SJCRH30 (cell line): ENCODE measurements at regions not wholly inside any gene's neighbourhood (a gene's known extent, or its start where the extent isn't known, plus 50 kb on each side); places are given as distances from the start of the nearest gene placed in this dataset.
"Not testable (repeated sequence)": the region's sequence is repeated elsewhere in the genome, so short reads cannot be mapped to it uniquely, and the experiment has no call there.

Experiments
- DNase-seq, 2 experiments: peaks; one replicate each; pipeline ENCODE4 v3.0.0-alpha.2; 2015 to 2020
- H3K27ac ChIP-seq: fragments of 250-450 bp; sonication (Bioruptor Pico); 2 replicates; pipeline ENCODE4 v1.5.1; 2020; ENCODE audit warnings: mild to moderate bottlenecking, moderate library complexity
- H3K27me3 ChIP-seq: fragments of 250-450 bp; sonication (Bioruptor Pico); 2 replicates; pipeline ENCODE4 v1.5.1; 2020; ENCODE audit warnings: mild to moderate bottlenecking, moderate library complexity
- H3K36me3 ChIP-seq: fragments of 250-450 bp; sonication (Bioruptor Pico); 2 replicates; pipeline ENCODE4 v1.5.1; 2020; ENCODE audit warnings: mild to moderate bottlenecking, moderate library complexity
- H3K4me1 ChIP-seq: fragments of 250-450 bp; sonication (Bioruptor Pico); 2 replicates; pipeline ENCODE4 v1.5.1; 2020; ENCODE audit warnings: mild to moderate bottlenecking, moderate library complexity
- H3K4me3 ChIP-seq: fragments of 250-450 bp; sonication (Bioruptor Pico); 2 replicates; pipeline ENCODE4 v1.5.1; 2020; ENCODE audit warnings: mild to moderate bottlenecking, moderate library complexity
- H3K9me3 ChIP-seq: fragments of 250-450 bp; sonication (Bioruptor Pico); replicated peaks from 2 replicates; pipeline ENCODE4 v1.5.1; 2020; ENCODE audit warnings: mild to moderate bottlenecking, moderate library complexity

DNA sequence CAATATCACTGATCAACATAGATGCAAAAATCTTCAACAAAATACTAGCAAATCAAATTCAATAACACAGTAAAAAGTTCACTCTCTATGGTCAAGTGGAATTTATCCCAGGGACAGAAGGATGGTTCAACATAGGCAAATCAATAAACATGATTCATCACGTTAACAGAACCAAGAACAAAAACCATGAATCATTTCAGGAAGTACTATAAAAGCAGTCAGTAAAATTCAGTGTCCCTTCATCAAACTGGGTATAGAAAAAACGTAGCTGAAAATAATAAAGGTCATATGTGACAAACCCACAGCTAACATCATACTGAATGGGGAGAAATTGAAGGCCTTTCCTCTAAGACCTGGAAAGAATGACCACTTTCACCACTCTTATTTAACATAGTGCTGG lies 172.1 kb downstream of the POLR2M start:
- no peak overlapping the region for H3K27ac ChIP-seq
- H3K4me1 ChIP-seq = peaks cover 12% of the 10 kb centered on the region
- DNase-seq = no peak

DNA sequence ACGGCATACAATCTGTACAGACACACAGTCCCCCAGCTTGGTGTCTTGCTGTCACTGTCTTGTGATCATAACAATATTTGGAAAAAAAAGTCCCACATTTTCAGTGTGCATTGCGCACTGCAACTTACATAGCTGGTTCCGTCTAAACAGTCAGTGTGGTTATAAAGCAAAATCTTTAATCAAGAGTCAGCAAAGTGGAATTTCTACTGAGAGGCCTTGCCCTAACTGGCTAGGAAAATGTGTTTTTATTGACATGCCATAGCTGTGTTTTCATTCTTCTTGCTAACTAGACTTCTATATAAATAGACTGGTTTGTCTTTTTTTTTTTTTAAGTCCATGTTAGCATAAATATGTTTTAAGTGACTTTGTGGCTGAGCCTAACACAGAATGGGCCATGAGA lies 174.8 kb downstream of the POLR2M start:
- no peak overlapping the region for H3K4me3 ChIP-seq
- H3K27ac ChIP-seq = no peak overlapping the region
- no peak for DNase-seq
- no peaks in the 10 kb centered on the region; the same call in 1 of the 2 replicates for H3K9me3 ChIP-seq
- H3K4me1 ChIP-seq = no peaks in the 10 kb centered on the region
- H3K36me3 ChIP-seq = no peaks in the 10 kb centered on the region
- no peaks in the 10 kb centered on the region for H3K27me3 ChIP-seq

More for the DNA sequence above, 172.1 kb downstream of the POLR2M start:
- Histone ChIP-seq H3K36me3 (no peaks in the 10 kb centered on the region), H3K4me3 (no peak overlapping the region), H3K9me3 (0 out of 2 replicates have a peak, but pooled peaks cover 4% of the 10 kb centered on the region), H3K27me3 (no peaks in the 10 kb centered on the region)

DNA sequence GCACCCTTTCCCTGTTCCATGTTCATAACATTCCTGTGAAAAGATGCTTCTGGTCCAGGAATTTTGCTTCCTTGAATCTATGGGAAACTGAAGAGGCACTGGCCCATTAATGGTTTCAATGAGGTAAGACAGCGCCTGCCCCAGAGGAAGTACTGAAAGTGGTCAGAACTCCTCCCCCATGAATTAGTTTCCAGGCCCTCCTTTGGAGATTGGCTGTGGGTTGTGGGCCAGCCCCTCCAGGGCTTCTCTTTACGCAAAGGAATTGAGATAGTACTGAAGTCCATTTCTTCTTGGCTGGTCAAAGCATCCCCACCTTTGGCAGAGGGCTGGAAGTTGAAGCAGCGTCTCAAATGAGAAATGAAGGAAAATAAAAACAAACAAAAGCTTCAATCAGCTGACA lies 175.5 kb downstream of the POLR2M start:
- Histone ChIP-seq H3K27me3 (no peaks in the 10 kb centered on the region), H3K4me3 (no peak overlapping the region), H3K27ac (no peak overlapping the region), H3K4me1 (no peaks in the 10 kb centered on the region), H3K36me3 (no peaks in the 10 kb centered on the region), H3K9me3 (no peaks in the 10 kb centered on the region; the same call in 1 of the 2 replicates)
- DNase-seq = no peak

DNA sequence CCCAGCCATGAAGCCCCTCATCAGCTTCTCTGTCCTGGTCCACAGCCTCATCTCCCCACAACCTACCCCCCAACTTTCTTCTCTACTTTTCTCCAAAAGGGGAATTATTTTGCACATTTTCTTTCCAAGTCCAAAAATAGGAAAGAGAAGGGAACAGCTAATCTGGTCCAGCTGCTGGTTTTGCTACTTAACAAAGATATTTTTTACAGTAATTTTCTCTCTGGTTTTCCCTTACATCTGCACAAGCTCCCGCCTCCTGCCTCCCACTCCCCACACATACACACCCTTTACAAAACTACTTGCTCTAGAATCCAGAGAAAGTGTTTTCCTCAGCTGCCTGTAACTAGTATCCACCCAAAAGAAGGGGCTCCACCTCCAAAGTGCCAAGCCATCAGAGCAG lies 177.2 kb downstream of the POLR2M start:
- H3K9me3 ChIP-seq = no peaks in the 10 kb centered on the region; the same call in 1 of the 2 replicates
- DNase-seq = no peak

DNA sequence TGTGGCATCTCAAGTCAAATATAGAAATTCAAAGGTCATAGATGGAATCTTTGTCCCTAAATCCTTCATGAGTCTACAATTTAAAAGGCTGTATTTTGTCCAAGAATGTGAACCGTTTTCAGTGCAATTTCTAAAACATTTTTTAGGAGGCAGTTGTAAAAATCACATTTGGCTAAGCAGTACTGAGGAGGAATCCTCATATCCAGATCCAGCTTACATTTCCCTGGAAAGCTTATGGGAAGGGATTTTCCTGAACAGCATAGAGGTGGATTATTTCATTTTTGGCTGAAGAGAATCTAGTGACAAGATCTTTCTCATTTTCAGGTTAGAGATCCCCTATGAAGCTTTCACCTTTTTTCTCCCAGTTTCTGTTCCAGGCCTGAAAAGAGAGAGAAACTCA lies 178.4 kb downstream of the POLR2M start:
- Histone ChIP-seq H3K4me1 (no peaks in the 10 kb centered on the region), H3K27ac (no peak overlapping the region), H3K4me3 (no peak overlapping the region), H3K27me3 (no peaks in the 10 kb centered on the region), H3K9me3 (no peaks in the 10 kb centered on the region; the same call in 1 of the 2 replicates), H3K36me3 (no peaks in the 10 kb centered on the region)
- no peak for DNase-seq

More for the DNA sequence above, 177.2 kb downstream of the POLR2M start:
- Histone ChIP-seq H3K4me3 (no peak overlapping the region), H3K27me3 (no peaks in the 10 kb centered on the region), H3K4me1 (no peaks in the 10 kb centered on the region), H3K27ac (no peak overlapping the region), H3K36me3 (no peaks in the 10 kb centered on the region)

DNA sequence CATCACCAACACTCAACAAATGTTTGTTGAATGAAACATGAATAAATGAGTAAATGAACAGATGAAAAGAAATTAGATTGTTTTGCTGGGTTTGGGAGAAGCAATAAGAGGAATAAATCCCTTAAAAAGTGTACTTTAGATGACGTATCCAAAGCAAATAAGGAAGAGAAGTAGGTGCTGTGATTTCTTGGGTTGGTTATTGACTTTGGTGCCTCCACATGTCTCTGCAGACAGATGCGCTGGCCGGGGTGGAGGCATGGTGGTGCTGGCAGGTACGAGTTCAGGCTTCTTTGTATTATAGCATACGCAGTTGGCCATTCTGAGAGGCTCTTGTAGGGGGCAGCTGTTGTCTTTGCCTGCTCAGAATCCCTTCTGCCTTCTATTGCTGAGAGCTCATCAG lies 178.9 kb downstream of the POLR2M start:
- Histone ChIP-seq H3K4me1 (no peaks in the 10 kb centered on the region), H3K27me3 (no peaks in the 10 kb centered on the region), H3K27ac (no peak overlapping the region), H3K4me3 (no peak overlapping the region), H3K9me3 (no peaks in the 10 kb centered on the region; the same call in 1 of the 2 replicates), H3K36me3 (no peaks in the 10 kb centered on the region)
- no peak for DNase-seq

DNA sequence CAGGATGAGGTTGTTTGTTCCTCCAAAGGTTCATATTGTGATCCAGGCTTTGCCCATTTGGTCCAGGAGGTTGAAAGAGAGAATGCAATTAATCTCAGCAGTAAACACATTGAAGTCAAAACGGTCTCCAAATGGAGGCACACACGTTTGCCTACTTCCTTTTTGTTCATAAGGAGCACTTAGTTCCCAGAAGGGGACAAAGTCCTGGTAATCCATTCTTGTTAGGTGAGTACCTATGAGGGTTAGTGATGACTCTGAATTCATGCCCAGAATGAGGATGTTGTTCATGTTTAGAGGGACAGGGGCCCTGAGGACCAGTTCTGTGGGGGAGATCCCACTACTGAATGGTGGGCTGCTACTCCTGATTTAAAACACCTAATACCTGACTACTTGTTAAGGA lies 177.7 kb downstream of the ALDH1A2 start:
- no peak for DNase-seq
- Histone ChIP-seq H3K4me1 (no peaks in the 10 kb centered on the region), H3K36me3 (no peaks in the 10 kb centered on the region), H3K27ac (no peak overlapping the region), H3K27me3 (no peaks in the 10 kb centered on the region), H3K4me3 (no peak overlapping the region), H3K9me3 (no peaks in the 10 kb centered on the region; the same call in 1 of the 2 replicates)

DNA sequence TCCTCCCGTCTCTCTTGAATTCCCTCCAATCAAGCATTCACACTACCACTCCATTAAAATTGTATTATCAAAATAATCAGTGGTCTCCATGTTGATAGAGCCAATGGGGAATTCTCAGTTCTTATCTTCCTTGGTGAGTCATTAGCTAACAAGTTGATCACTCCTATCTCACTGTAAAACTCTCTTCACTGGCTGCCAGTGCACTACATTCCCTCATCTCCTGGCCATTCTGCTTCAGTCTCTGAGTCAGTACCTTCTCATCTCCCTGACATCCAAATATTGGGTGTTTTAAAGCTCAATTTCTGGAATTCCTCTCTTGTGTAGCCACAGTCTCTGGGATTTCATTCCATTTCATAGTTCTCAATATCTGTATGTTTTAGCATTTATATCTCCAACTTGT lies 175.2 kb downstream of the ALDH1A2 start:
- Histone ChIP-seq H3K4me3 (no peak overlapping the region), H3K36me3 (no peaks in the 10 kb centered on the region), H3K27me3 (no peaks in the 10 kb centered on the region), H3K9me3 (no peaks in the 10 kb centered on the region), H3K27ac (no peak overlapping the region), H3K4me1 (no peaks in the 10 kb centered on the region)
- DNase-seq = no peak

DNA sequence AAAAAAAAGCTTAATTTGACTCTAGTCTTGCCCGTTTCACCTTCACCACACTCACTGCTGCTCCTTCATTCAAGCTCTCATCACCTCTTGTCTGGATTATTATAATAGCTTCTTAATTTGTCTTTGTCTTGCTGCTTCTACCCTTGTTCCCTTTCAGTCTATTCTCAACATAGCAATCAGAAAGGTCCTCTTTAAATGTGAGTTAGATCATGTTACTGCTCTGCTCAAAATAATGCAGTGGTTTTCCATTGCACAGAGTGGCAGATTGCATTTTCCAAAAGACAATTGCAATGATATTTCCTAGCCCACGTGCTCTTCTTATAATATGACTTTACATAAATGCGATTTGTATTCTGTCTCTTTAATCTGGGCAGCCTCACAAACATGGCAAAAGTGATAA lies 174.6 kb downstream of the ALDH1A2 start:
- Histone ChIP-seq H3K4me1 (no peaks in the 10 kb centered on the region), H3K36me3 (no peaks in the 10 kb centered on the region), H3K27ac (no peak overlapping the region), H3K27me3 (no peaks in the 10 kb centered on the region), H3K4me3 (no peak overlapping the region), H3K9me3 (no peaks in the 10 kb centered on the region)
- no peak for DNase-seq

DNA sequence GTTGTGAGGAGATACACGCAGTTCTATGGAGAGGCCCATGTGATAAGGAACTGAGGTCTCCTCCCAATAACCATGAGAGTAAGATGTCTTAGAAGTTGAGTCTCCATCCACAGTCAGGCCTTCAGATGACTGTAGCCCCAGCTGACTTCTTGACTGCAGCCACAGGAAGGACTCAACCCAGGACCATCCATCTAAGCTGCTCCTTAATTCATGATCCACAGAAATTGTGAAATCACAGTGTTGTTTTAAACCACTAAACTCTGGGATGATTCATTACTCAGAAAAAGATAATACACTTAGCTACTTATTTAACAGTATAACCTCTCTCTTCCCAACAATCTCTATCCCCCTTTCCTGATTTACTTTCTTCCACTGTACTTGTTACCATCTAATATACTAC lies 173.3 kb downstream of the ALDH1A2 start:
- DNase-seq = no peak
- Histone ChIP-seq H3K4me1 (no peaks in the 10 kb centered on the region), H3K36me3 (no peaks in the 10 kb centered on the region)

DNA sequence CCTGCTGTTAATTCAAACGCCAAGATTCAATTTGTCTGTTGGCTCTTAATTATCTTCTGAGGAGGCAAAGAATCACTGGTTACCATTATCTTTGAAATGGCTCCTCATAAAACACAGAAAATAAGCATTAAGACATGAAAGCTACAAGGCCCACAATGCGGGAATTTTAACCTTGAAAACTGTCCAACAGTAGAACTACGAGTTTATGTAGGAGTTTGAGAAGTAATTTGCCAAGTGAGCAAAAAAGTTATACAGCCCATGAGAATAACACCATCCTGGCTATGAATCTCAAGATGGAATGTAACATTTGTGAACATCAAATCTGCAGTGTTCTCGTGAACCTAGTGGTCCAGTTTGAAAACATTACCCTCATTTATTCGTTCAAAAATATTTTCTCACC lies 172.5 kb downstream of the ALDH1A2 start:
- no peak for DNase-seq
- H3K4me3 ChIP-seq = no peak overlapping the region
- no peaks in the 10 kb centered on the region for H3K4me1 ChIP-seq

More for the DNA sequence above, 173.3 kb downstream of the ALDH1A2 start:
- H3K4me3 ChIP-seq = no peak overlapping the region
- H3K27me3 ChIP-seq = no peaks in the 10 kb centered on the region
- no peaks in the 10 kb centered on the region for H3K9me3 ChIP-seq
- no peak overlapping the region for H3K27ac ChIP-seq

DNA sequence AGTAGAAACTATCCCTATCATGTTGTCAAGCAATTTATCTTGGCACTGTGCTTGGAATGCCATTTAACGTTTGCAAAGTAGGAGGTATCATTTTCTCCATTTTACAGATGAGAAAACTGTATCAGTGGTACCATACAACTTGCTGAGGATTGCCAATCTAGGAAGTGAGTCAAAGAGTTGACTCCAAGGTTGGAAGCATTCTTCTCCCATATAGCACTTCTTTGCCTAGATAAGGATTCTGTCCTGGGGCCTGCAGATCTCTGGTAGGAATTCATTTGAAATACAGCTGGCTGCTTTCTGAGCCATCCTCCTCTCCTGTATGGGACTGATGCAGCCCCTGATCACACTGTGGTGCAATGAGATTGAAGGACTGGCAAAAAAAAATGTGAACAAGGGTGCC lies 170.2 kb downstream of the ALDH1A2 start:
- no peak for DNase-seq
- no peaks in the 10 kb centered on the region for H3K4me1 ChIP-seq

More for the DNA sequence above, 172.5 kb downstream of the ALDH1A2 start:
- H3K27me3 ChIP-seq = no peaks in the 10 kb centered on the region
- H3K27ac ChIP-seq = no peak overlapping the region
- H3K9me3 ChIP-seq = no peaks in the 10 kb centered on the region
- no peaks in the 10 kb centered on the region for H3K36me3 ChIP-seq

DNA sequence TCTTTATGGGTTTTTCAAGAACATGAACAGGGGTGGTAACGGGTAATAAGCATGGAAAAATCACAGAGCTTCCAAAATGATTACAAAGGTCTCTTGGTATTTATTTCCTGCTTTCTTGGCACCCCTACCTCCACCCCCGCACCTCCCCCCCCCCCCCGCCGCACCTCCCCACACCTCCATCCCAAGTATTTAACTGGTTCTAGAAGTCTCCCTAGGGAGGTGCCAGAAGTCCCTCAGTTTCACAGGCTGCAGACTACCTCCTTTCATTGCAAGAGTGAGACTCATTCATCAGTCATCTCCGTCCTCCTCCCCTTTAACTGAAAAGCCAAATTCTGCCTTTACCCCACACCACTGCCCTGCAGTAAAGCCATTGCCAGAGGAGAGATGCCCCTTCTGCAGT lies 169.4 kb downstream of the ALDH1A2 start:
- Histone ChIP-seq H3K9me3 (0 out of 2 replicates have a peak, but pooled peaks cover 3% of the 10 kb centered on the region), H3K4me3 (no peak overlapping the region), H3K27ac (no peak overlapping the region), H3K4me1 (no peaks in the 10 kb centered on the region), H3K27me3 (no peaks in the 10 kb centered on the region), H3K36me3 (no peaks in the 10 kb centered on the region)
- no peak for DNase-seq

More for the DNA sequence above, 170.2 kb downstream of the ALDH1A2 start:
- H3K27me3 ChIP-seq = no peaks in the 10 kb centered on the region
- no peaks in the 10 kb centered on the region for H3K36me3 ChIP-seq
- 0 out of 2 replicates have a peak, but pooled peaks cover 3% of the 10 kb centered on the region for H3K9me3 ChIP-seq
- H3K27ac ChIP-seq = no peak overlapping the region
- H3K4me3 ChIP-seq = no peak overlapping the region

DNA sequence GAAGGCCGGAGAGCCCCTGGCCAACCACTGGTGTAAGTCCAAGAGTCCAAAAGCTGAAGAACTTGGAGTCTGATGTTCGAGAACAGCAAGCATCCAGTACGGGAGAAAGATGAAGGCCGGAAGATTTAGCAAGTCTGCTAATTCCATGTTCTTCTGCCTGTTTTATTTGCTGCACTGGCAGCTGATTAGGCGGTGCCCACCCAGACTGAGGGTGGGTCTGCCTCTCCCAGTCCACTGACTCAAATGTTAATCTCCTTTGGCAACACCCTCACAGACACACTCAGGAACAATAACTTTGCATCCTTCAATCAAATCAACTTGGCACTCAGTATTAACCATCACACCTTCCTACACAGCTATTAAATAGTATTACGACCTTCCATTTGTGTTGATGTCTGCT lies 168.6 kb downstream of the ALDH1A2 start:
- H3K4me3 ChIP-seq, DNase-seq, H3K27ac ChIP-seq, H3K4me1 ChIP-seq, H3K36me3 ChIP-seq, H3K9me3 ChIP-seq, H3K27me3 ChIP-seq: not testable (repeated sequence)

DNA sequence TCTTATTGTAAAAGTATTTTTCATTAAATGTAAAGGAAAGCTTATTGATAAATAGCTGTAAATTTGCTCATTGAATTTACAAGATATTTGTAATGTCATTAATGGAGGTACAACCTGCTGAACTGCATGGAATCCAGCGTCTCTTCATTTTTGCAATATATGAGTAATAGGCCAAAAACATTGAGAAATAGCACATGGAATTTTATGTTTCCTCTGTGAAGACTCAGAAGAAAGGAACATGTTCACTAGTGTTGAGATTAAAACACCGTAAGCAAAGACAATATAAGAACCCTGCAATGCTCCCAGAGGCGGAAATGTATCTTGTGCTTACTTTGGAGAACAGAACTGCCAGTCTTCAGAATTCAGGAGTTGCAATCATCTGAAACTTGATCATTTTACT lies 167.6 kb downstream of the ALDH1A2 start:
- H3K27ac ChIP-seq = no peak overlapping the region
- no peaks in the 10 kb centered on the region for H3K4me1 ChIP-seq
- no peaks in the 10 kb centered on the region for H3K36me3 ChIP-seq
- H3K9me3 ChIP-seq = 0 out of 2 replicates have a peak, but pooled peaks cover 3% of the 10 kb centered on the region
- no peak for DNase-seq
- no peak overlapping the region for H3K4me3 ChIP-seq
- H3K27me3 ChIP-seq = no peaks in the 10 kb centered on the region

DNA sequence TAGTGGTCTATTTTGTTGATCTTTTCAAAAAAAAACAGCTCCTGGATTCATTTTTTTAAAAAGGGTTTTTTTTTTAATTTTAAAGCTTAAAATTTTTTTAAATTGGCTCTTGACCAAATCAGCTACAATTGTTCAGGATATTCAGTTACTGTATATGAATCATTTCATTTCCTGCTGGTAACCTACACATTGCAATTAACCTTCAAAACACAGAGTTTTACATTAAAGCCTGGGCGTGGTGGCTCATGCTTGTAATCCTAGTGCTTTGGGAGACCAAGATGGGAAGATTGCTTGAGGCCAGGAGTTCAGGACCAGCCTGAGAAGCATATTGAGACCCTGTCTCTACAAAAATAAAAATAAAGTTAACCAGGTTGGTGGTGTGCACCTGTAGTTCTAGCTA lies 163.4 kb downstream of the ALDH1A2 start:
- Histone ChIP-seq H3K36me3 (no peaks in the 10 kb centered on the region), H3K9me3 (0 out of 2 replicates have a peak, but pooled peaks cover 3% of the 10 kb centered on the region), H3K27ac (no peak overlapping the region), H3K4me3 (no peak overlapping the region), H3K27me3 (no peaks in the 10 kb centered on the region), H3K4me1 (no peaks in the 10 kb centered on the region)
- no peak for DNase-seq
